ENCODE measurements at regions not wholly inside any gene's neighbourhood (a gene's known extent, or its start where the extent isn't known, plus 50 kb on each side); places are given as distances from the start of the nearest gene placed in this dataset.

GRCh38 chr11:13101644-13102512 lies 92.8 kb downstream of the RASSF10 start:
- H3K4me3 ChIP-seq: no peak overlapping the region
- DNase-seq: no peak
- intact Hi-C loops (cut with micrococcal nuclease): no loop called here
- H3K4me1 ChIP-seq: peaks cover 18% of the 10 kb centered on the region
- TF ChIP-seq, protein P1, sequence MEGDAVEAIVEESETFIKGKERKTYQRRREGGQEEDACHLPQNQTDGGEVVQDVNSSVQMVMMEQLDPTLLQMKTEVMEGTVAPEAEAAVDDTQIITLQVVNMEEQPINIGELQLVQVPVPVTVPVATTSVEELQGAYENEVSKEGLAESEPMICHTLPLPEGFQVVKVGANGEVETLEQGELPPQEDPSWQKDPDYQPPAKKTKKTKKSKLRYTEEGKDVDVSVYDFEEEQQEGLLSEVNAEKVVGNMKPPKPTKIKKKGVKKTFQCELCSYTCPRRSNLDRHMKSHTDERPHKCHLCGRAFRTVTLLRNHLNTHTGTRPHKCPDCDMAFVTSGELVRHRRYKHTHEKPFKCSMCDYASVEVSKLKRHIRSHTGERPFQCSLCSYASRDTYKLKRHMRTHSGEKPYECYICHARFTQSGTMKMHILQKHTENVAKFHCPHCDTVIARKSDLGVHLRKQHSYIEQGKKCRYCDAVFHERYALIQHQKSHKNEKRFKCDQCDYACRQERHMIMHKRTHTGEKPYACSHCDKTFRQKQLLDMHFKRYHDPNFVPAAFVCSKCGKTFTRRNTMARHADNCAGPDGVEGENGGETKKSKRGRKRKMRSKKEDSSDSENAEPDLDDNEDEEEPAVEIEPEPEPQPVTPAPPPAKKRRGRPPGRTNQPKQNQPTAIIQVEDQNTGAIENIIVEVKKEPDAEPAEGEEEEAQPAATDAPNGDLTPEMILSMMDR (IDR thresholded peaks at IDR 0.05; ENCODE audit: borderline replicate concordance): no peak
- no peaks in the 10 kb centered on the region for H3K9me3 ChIP-seq (replicated peaks)
- H3K27ac ChIP-seq (replicated peaks): no peak overlapping the region
- no peaks in the 10 kb centered on the region for H3K36me3 ChIP-seq
- H3K27me3 ChIP-seq (ENCODE audit: low read depth): peaks cover 16% of the 10 kb centered on the region

DNA sequence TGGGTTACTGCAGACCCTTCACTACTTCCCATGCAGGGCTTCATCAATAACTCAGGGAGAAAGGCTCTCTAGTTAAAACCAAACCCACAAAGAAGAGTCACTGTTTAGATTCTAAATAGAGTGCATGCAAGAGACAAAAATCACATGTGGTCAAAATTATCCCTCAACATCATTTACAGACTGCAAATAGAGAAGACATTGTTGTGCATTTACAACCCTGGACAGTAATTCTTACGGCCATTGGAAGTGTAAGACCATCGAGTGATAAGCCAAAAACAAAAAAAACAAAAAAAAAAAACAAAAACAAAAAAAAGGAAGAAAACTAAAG lies 93.4 kb downstream of the RASSF10 start:
- Histone ChIP-seq H3K9me3 (replicated peaks) (no peaks in the 10 kb centered on the region), H3K27me3 (ENCODE audit: low read depth) (peaks cover 16% of the 10 kb centered on the region), H3K36me3 (no peaks in the 10 kb centered on the region), H3K4me1 (peaks cover 18% of the 10 kb centered on the region), H3K27ac (replicated peaks) (no peak overlapping the region), H3K4me3 (no peak overlapping the region)
- TF ChIP-seq, protein P1 (IDR thresholded peaks at IDR 0.05; ENCODE audit: borderline replicate concordance): no peak
- intact Hi-C loops (cut with micrococcal nuclease): no loop called here
- DNase-seq: no peak

DNA sequence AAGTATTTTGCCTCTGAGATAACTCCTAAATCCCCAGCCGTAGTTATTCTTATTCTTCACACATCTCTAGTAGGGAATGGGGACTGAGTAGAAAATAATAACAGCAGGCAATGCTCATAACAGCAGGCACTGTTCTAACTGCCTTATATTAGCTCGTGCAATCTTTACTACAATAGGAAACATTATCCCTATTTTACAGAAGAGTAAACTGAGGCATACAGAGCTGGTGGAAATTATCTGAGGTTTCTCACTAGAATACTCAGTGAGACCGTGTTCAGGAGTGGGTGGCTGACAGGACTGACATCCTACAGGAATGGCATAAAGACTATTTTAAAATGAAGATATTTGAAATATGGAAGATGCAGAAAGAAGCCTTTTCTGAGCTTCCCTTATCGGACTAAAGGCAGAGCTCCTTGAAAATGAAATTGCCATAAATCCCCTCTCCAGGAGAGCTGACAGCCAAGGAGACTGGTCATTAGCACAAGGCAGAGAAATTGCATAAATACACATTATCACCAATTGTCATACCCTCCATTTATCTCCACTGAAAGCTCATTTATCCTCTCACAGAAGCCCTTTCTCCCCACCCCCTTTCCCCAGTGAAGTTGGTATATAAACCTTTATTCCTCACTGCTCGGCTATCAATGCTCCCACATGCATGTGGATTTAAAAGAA lies 93.9 kb downstream of the RASSF10 start:
- TF ChIP-seq, protein P1 (IDR thresholded peaks at IDR 0.05; ENCODE audit: borderline replicate concordance): no peak
- no peak for DNase-seq
- intact Hi-C loops (cut with micrococcal nuclease): no loop called here

GRCh38 chr11:13103962-13104554 lies 94.9 kb downstream of the RASSF10 start:
- no peaks in the 10 kb centered on the region for H3K9me3 ChIP-seq (replicated peaks)
- no peak overlapping the region for H3K4me3 ChIP-seq
- no peak for DNase-seq
- H3K36me3 ChIP-seq: no peaks in the 10 kb centered on the region
- intact Hi-C loops (cut with micrococcal nuclease): no loop called here
- TF ChIP-seq, protein P1 (IDR thresholded peaks at IDR 0.05; ENCODE audit: borderline replicate concordance): no peak
- peaks cover 12% of the 10 kb centered on the region for H3K27me3 ChIP-seq (ENCODE audit: low read depth)
- H3K27ac ChIP-seq (replicated peaks): peak overlapping the region; percentile 31
- peaks cover 18% of the 10 kb centered on the region for H3K4me1 ChIP-seq

More for the DNA sequence above, 93.9 kb downstream of the RASSF10 start:
- H3K27me3 ChIP-seq (ENCODE audit: low read depth): peaks cover 16% of the 10 kb centered on the region
- H3K4me1 ChIP-seq: peaks cover 18% of the 10 kb centered on the region
- H3K36me3 ChIP-seq: no peaks in the 10 kb centered on the region
- H3K27ac ChIP-seq (replicated peaks): no peak overlapping the region
- H3K4me3 ChIP-seq: no peak overlapping the region
- no peaks in the 10 kb centered on the region for H3K9me3 ChIP-seq (replicated peaks)

GRCh38 chr11:13104619-13105236 lies 95.6 kb downstream of the RASSF10 start:
- H3K27ac ChIP-seq (replicated peaks): peak overlapping the region; percentile 31
- intact Hi-C loops (cut with micrococcal nuclease): no loop called here
- H3K4me3 ChIP-seq: no peak overlapping the region
- TF ChIP-seq, protein P1 (IDR thresholded peaks at IDR 0.05; ENCODE audit: borderline replicate concordance): no peak
- peaks cover 18% of the 10 kb centered on the region for H3K4me1 ChIP-seq
- DNase-seq: no peak
- H3K36me3 ChIP-seq: no peaks in the 10 kb centered on the region
- no peaks in the 10 kb centered on the region for H3K9me3 ChIP-seq (replicated peaks)
- peaks cover 10% of the 10 kb centered on the region for H3K27me3 ChIP-seq (ENCODE audit: low read depth)

All from left ventricle myocardium inferior (tissue), 1 donor.